ENCODE measurements at regions not wholly inside any gene's neighbourhood (a gene's known extent, or its start where the extent isn't known, plus 50 kb on each side); places are given as distances from the start of the nearest gene placed in this dataset.

DNA sequence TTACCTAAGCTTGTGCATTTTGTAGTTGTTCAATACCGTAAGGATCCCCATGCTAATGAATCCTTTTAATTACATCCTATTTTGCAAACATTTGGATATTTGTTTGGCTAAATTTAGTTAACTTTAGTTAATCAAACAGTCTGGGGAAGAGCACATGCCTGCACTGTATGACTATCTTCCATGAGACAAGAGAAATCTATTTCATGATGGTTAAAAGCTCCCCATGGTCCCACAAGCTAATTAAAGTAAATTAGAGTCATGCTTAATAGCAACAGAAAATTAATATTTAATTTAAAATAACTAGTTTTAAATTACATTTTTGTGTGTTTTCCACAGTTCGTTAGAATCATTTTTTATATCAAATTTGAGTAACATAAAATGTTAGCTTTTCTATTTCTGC is 95.4 kb upstream of the S1PR1 start:
- H3K9ac ChIP-seq (ENCODE audit: low read depth in 1 of 2, low read length in 2 of 2) = no peak overlapping the region
- no peaks in the 10 kb centered on the region for H3K36me3 ChIP-seq (ENCODE audit: control insufficient read depth in 2 of 2, insufficient read depth in 2 of 2, low read length in 2 of 2)
- H3K27me3 ChIP-seq (ENCODE audit: control insufficient read depth in 2 of 2, insufficient read depth in 2 of 2, low read length in 2 of 2) = no peaks in the 10 kb centered on the region
- no peaks in the 10 kb centered on the region for H3K9me3 ChIP-seq (ENCODE audit: control insufficient read depth in 2 of 2, low read length in 2 of 2)
- no peak overlapping the region for H3K27ac ChIP-seq (ENCODE audit: low read depth in 2 of 2, low read length in 2 of 2)
- no peak overlapping the region for H3K4me3 ChIP-seq (ENCODE audit: low read length in 2 of 2)
- no peaks in the 10 kb centered on the region for H3K4me1 ChIP-seq (ENCODE audit: control insufficient read depth in 2 of 2, insufficient read depth in 2 of 2, low read length in 2 of 2)

DNA sequence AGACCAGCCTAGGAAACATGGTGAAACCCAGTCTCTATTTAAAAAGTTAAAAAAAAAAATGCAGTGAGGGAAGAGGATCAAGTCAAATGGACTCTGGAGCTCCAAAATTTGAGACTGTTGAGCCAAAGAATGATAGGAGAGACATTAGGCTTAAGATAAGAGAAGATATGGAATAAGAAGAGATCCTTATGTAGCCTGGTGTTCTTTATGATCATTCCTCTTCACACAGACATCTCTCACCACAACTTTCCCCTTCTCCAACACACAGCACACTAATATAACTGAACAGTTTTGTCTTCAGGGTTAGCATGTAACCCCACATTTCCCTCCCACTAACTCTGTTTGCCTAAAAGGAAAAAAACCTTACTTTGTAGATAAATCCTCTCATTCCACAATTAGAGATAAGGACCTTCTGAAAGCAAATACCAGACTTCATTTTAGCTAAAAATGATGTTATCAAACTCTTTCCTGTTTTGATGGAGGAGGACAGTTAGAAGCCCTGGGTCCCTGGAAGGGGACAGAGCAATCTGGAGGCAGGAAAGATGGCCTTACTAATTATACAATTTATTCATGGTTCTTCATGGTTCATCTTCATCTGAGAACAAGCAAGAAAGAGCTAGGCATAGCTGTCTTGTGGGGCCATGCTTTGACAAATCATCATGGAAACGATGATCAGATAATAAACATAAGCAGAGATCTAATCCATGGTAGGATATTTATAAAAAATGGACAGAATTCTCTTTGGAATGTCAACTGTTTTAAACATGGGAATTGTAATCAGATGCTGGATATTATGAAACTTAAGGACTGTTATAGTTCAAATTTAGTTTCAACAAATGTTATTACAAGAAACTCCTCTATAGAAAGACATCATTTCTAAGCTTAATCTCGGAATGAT is 96.7 kb upstream of the S1PR1 start:
- Histone ChIP-seq H3K27me3 (ENCODE audit: control insufficient read depth in 2 of 2, insufficient read depth in 2 of 2, low read length in 2 of 2) (no peaks in the 10 kb centered on the region), H3K4me1 (ENCODE audit: control insufficient read depth in 2 of 2, insufficient read depth in 2 of 2, low read length in 2 of 2) (no peaks in the 10 kb centered on the region), H3K4me3 (ENCODE audit: low read length in 2 of 2) (no peak overlapping the region), H3K27ac (ENCODE audit: low read depth in 2 of 2, low read length in 2 of 2) (no peak overlapping the region), H3K9me3 (ENCODE audit: control insufficient read depth in 2 of 2, low read length in 2 of 2) (no peaks in the 10 kb centered on the region), H3K36me3 (ENCODE audit: control insufficient read depth in 2 of 2, insufficient read depth in 2 of 2, low read length in 2 of 2) (no peaks in the 10 kb centered on the region), H3K9ac (ENCODE audit: low read depth in 1 of 2, low read length in 2 of 2) (no peak overlapping the region)

DNA sequence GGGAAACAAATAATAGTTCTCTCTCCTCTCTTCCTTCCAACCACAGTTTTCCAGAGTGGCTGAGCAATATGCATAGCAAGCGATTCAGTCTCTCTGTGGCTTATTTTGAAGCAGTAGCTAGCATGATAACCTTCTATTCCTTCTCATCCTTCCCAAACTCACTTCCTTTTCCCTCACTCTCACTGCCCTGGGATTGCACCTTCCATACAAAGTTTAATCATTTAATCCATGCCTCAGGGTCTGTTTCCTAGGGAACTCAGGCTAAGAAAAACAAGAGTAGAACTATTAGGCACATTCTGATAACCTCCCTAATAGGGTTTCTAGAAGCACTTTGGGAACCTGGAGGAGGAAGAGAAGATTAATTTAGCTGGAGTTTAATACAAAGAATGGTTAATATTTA is 97.7 kb upstream of the S1PR1 start:
- no peak overlapping the region for H3K9ac ChIP-seq (ENCODE audit: low read depth in 1 of 2, low read length in 2 of 2)
- no peak overlapping the region for H3K4me3 ChIP-seq (ENCODE audit: low read length in 2 of 2)
- H3K27me3 ChIP-seq (ENCODE audit: control insufficient read depth in 2 of 2, insufficient read depth in 2 of 2, low read length in 2 of 2) = no peaks in the 10 kb centered on the region
- no peaks in the 10 kb centered on the region for H3K9me3 ChIP-seq (ENCODE audit: control insufficient read depth in 2 of 2, low read length in 2 of 2)
- H3K27ac ChIP-seq (ENCODE audit: low read depth in 2 of 2, low read length in 2 of 2) = no peak overlapping the region
- H3K4me1 ChIP-seq (ENCODE audit: control insufficient read depth in 2 of 2, insufficient read depth in 2 of 2, low read length in 2 of 2) = no peaks in the 10 kb centered on the region
- H3K36me3 ChIP-seq (ENCODE audit: control insufficient read depth in 2 of 2, insufficient read depth in 2 of 2, low read length in 2 of 2) = no peaks in the 10 kb centered on the region

DNA sequence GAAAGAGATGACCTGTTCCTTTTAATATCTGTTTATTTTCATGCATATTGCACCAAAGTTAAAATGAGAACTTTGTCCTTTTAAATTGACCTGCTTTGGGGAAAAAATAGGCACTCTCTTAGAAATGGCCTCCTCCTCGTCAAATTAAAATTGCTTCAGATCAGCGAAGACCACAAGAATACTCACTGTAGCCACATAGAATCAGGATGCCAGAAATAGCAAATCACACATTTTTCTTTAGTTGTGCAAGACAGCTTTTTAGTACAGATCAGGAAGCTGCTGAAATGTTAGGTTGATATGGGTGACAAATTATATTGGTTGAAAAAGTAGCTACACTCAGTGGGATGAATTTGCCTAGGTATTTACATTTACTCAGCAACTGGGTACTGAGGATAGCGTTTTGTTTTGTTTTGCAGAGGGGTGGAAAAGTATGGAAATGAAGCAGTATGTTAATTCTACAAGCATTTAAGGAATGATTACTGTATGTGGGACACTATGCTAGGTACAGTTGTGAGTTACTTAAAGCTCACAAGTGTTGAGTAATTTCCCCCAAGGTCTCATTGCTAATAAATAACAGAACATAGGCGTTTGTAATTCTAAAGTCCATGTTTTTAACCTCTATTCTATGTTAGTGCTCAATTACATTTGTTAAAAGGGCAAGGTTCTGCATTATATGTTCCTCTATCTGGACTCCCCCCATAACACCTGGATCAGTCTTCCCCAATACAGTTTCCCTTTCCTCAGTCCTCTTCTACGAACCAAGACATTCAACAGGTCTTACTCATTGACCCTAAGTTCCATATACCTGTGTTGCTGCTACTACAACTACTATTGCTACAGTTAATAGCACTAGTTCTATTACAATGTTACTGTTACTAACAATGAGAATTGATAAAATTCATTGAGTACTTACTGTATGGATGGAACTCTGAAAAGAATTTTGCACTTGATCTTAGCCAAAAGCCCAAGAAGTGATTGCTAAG is 99.4 kb upstream of the S1PR1 start:
- Histone ChIP-seq H3K36me3 (ENCODE audit: control insufficient read depth in 2 of 2, insufficient read depth in 2 of 2, low read length in 2 of 2) (no peaks in the 10 kb centered on the region), H3K9ac (ENCODE audit: low read depth in 1 of 2, low read length in 2 of 2) (no peak overlapping the region), H3K4me3 (ENCODE audit: low read length in 2 of 2) (no peak overlapping the region), H3K27me3 (ENCODE audit: control insufficient read depth in 2 of 2, insufficient read depth in 2 of 2, low read length in 2 of 2) (no peaks in the 10 kb centered on the region), H3K9me3 (ENCODE audit: control insufficient read depth in 2 of 2, low read length in 2 of 2) (no peaks in the 10 kb centered on the region), H3K27ac (ENCODE audit: low read depth in 2 of 2, low read length in 2 of 2) (no peak overlapping the region), H3K4me1 (ENCODE audit: control insufficient read depth in 2 of 2, insufficient read depth in 2 of 2, low read length in 2 of 2) (no peaks in the 10 kb centered on the region)

DNA sequence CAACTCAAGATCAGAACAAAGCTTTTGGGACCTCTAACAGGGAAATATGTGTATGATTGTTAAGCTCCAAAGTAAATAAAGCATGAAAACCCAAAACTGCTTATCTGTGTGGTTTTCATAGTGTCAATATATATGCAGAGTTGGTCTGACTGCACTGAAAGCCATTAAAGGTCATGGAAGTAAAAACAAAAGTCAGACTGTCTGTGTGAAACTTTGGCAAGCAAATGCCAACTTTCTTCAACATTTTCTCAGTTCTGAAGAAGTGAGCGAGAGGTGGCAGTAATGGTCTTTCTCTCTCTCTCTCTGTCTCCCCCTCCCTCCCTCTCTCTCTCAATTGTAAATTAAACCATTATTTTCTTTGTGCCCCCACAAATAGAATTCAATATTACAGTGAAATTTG is 100.1 kb upstream of the S1PR1 start:
- Histone ChIP-seq H3K27me3 (ENCODE audit: control insufficient read depth in 2 of 2, insufficient read depth in 2 of 2, low read length in 2 of 2) (no peaks in the 10 kb centered on the region), H3K4me3 (ENCODE audit: low read length in 2 of 2) (no peak overlapping the region), H3K9me3 (ENCODE audit: control insufficient read depth in 2 of 2, low read length in 2 of 2) (no peaks in the 10 kb centered on the region), H3K9ac (ENCODE audit: low read depth in 1 of 2, low read length in 2 of 2) (no peak overlapping the region), H3K4me1 (ENCODE audit: control insufficient read depth in 2 of 2, insufficient read depth in 2 of 2, low read length in 2 of 2) (no peaks in the 10 kb centered on the region), H3K36me3 (ENCODE audit: control insufficient read depth in 2 of 2, insufficient read depth in 2 of 2, low read length in 2 of 2) (no peaks in the 10 kb centered on the region), H3K27ac (ENCODE audit: low read depth in 2 of 2, low read length in 2 of 2) (no peak overlapping the region)

DNA sequence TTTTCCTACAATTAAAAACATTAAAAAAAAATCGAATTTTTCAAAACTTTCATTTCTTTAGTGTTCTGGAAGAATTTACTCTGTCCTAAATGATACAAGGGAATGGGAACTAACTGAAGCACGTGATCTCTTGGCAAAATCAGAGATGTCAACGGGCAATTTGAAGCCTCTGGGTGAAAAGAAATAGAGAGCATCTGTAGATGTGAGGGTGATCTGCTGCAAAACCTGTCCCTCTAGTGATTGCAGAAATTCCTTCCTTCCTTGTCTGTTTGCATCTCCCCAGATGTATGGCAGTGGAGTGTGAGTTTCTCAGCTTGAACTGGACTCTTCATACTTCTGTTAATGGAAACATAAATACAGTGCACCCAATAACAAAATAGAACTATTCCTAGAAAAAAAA is 100.5 kb upstream of the S1PR1 start:
- H3K36me3 ChIP-seq (ENCODE audit: control insufficient read depth in 2 of 2, insufficient read depth in 2 of 2, low read length in 2 of 2) = no peaks in the 10 kb centered on the region
- no peak overlapping the region for H3K27ac ChIP-seq (ENCODE audit: low read depth in 2 of 2, low read length in 2 of 2)
- H3K27me3 ChIP-seq (ENCODE audit: control insufficient read depth in 2 of 2, insufficient read depth in 2 of 2, low read length in 2 of 2) = no peaks in the 10 kb centered on the region
- no peak overlapping the region for H3K4me3 ChIP-seq (ENCODE audit: low read length in 2 of 2)
- no peak overlapping the region for H3K9ac ChIP-seq (ENCODE audit: low read depth in 1 of 2, low read length in 2 of 2)
- no peaks in the 10 kb centered on the region for H3K4me1 ChIP-seq (ENCODE audit: control insufficient read depth in 2 of 2, insufficient read depth in 2 of 2, low read length in 2 of 2)
- H3K9me3 ChIP-seq (ENCODE audit: control insufficient read depth in 2 of 2, low read length in 2 of 2) = no peaks in the 10 kb centered on the region

DNA sequence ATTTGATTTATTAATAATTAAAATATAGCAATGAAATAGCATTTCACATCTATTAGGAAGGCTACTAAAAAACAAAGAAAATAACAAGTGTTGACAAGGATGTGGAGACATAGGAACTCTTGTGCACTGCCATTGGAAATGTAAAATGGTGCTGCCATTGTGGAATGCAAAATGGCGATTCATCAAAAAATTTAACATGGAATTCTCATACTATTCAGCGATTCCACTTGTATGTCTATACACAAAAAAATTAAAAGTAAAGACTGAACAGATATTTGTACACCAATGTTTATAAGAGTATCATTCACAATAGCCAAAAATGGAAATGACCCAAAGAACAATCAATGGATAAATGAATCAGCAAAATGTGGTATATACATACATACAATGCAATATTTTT is 101.3 kb upstream of the S1PR1 start:
- Histone ChIP-seq H3K4me1 (ENCODE audit: control insufficient read depth in 2 of 2, insufficient read depth in 2 of 2, low read length in 2 of 2) (no peaks in the 10 kb centered on the region), H3K27me3 (ENCODE audit: control insufficient read depth in 2 of 2, insufficient read depth in 2 of 2, low read length in 2 of 2) (no peaks in the 10 kb centered on the region), H3K36me3 (ENCODE audit: control insufficient read depth in 2 of 2, insufficient read depth in 2 of 2, low read length in 2 of 2) (no peaks in the 10 kb centered on the region), H3K9ac (ENCODE audit: low read depth in 1 of 2, low read length in 2 of 2) (no peak overlapping the region), H3K9me3 (ENCODE audit: control insufficient read depth in 2 of 2, low read length in 2 of 2) (no peaks in the 10 kb centered on the region), H3K27ac (ENCODE audit: low read depth in 2 of 2, low read length in 2 of 2) (no peak overlapping the region), H3K4me3 (ENCODE audit: low read length in 2 of 2) (no peak overlapping the region)

DNA sequence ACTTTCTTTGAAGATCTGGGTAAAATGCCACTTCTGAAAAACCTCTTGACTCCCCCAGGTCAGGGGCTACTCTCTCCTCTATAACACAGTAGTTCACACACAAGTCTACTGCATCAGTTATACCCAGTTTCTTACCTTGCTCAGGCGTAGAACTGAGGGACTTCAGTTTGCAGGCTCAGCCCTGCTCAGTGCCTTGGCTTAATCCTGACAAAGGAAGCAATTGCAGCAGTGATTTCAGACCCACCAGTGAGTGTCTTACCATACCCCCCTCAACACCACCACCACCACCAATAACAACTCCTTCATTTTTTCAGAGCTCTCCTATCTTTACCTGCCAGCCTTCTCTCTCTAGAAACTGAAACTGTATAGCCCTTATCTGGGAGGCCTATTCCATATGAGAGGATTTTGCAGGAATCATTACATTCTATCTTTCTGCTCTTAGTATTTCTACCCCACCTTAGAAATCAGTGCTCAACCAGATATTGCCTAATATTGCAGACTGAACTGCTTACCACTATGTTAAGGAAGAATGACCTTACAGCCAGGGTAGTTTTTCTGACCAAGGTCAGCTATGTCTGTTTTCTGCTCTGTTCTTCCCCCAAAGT is 105.5 kb upstream of the S1PR1 start:
- no peaks in the 10 kb centered on the region for H3K9me3 ChIP-seq (ENCODE audit: control insufficient read depth in 2 of 2, low read length in 2 of 2)
- H3K36me3 ChIP-seq (ENCODE audit: control insufficient read depth in 2 of 2, insufficient read depth in 2 of 2, low read length in 2 of 2) = no peaks in the 10 kb centered on the region
- H3K27me3 ChIP-seq (ENCODE audit: control insufficient read depth in 2 of 2, insufficient read depth in 2 of 2, low read length in 2 of 2) = no peaks in the 10 kb centered on the region
- H3K4me1 ChIP-seq (ENCODE audit: control insufficient read depth in 2 of 2, insufficient read depth in 2 of 2, low read length in 2 of 2) = no peaks in the 10 kb centered on the region
- H3K4me3 ChIP-seq (ENCODE audit: low read length in 2 of 2) = no peak overlapping the region
- H3K27ac ChIP-seq (ENCODE audit: low read depth in 2 of 2, low read length in 2 of 2) = no peak overlapping the region
- no peak overlapping the region for H3K9ac ChIP-seq (ENCODE audit: low read depth in 1 of 2, low read length in 2 of 2)

DNA sequence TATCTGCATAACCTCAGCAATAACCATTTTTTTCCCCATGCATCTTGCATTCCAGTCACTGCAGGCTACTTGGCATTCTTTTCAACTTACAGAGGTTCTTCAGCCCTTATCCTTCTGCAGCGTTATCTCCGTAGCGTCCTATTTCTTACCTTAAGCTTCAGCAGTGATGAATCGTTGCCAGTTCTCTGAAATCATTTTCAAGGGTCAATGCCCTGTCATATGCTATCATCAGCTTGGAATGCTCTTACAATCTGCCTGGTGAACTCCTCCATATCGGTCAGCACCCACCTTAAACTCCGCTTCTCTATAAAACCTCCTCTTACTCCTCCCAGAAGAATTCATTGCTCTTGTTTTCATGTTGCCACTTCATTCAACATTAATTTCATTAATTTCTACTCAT is 105.1 kb upstream of the DPH5 start:
- no peaks in the 10 kb centered on the region for H3K36me3 ChIP-seq (ENCODE audit: control insufficient read depth in 2 of 2, insufficient read depth in 2 of 2, low read length in 2 of 2)

DNA sequence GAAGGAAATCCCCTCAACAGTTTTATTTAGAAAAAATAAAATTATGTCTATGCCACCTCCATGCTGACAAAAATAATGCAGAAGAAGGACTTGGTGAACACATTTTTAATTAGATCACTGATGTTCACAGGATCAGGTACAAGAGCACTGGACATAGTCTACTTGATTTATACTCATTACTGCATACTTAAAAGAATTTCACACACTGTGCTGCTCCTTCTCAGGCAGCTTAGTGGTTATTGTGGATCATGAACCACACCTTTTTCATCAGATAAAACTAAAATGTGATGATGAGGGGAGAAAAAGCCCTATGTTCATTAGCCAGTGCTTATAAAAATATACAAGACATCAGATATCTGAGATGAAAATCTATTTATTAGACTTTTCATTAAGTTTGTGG is 103.3 kb upstream of the DPH5 start:
- H3K27ac ChIP-seq (ENCODE audit: low read depth in 2 of 2, low read length in 2 of 2) = no peak overlapping the region
- no peaks in the 10 kb centered on the region for H3K9me3 ChIP-seq (ENCODE audit: control insufficient read depth in 2 of 2, low read length in 2 of 2)
- no peaks in the 10 kb centered on the region for H3K27me3 ChIP-seq (ENCODE audit: control insufficient read depth in 2 of 2, insufficient read depth in 2 of 2, low read length in 2 of 2)
- H3K4me1 ChIP-seq (ENCODE audit: control insufficient read depth in 2 of 2, insufficient read depth in 2 of 2, low read length in 2 of 2) = no peaks in the 10 kb centered on the region
- no peak overlapping the region for H3K9ac ChIP-seq (ENCODE audit: low read depth in 1 of 2, low read length in 2 of 2)
- H3K4me3 ChIP-seq (ENCODE audit: low read length in 2 of 2) = no peak overlapping the region
- no peaks in the 10 kb centered on the region for H3K36me3 ChIP-seq (ENCODE audit: control insufficient read depth in 2 of 2, insufficient read depth in 2 of 2, low read length in 2 of 2)

More for the DNA sequence above, 105.1 kb upstream of the DPH5 start:
- Histone ChIP-seq H3K9ac (ENCODE audit: low read depth in 1 of 2, low read length in 2 of 2) (no peak overlapping the region), H3K4me3 (ENCODE audit: low read length in 2 of 2) (no peak overlapping the region), H3K27ac (ENCODE audit: low read depth in 2 of 2, low read length in 2 of 2) (no peak overlapping the region), H3K9me3 (ENCODE audit: control insufficient read depth in 2 of 2, low read length in 2 of 2) (no peaks in the 10 kb centered on the region), H3K4me1 (ENCODE audit: control insufficient read depth in 2 of 2, insufficient read depth in 2 of 2, low read length in 2 of 2) (no peaks in the 10 kb centered on the region), H3K27me3 (ENCODE audit: control insufficient read depth in 2 of 2, insufficient read depth in 2 of 2, low read length in 2 of 2) (no peaks in the 10 kb centered on the region)
